GM18861 (cell line): ENCODE measurements at regions not wholly inside any gene's neighbourhood (a gene's known extent, or its start where the extent isn't known, plus 50 kb on each side); places are given as distances from the start of the nearest gene placed in this dataset.

Experiments used
- ATAC-seq: cut with Tn5 transposase; IDR thresholded peaks from one replicate; pipeline ENCODE4 v1.9.1; 2021; ENCODE audit not compliant: unreplicated experiment

DNA sequence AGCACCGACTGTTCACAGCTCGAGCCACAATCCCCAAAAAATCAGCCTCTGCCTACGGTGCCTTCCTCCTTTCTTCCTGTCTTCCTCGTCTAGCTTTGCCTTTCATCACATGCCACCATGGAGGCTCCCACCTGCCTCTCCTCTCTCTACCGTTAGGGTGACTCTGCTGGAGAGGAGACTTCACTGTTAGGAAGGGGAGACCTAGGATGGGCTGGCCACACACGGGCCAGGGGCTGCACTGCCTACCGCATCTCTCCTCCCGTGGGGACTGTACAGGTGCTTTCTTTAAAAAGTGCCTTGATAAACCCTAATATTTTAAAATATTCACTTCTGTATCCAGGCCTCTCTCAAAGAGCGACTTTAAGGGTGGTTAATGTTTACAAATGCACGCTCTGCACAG lies 1104.7 kb downstream of the BCL11B start:
- ATAC-seq, result no peak

DNA sequence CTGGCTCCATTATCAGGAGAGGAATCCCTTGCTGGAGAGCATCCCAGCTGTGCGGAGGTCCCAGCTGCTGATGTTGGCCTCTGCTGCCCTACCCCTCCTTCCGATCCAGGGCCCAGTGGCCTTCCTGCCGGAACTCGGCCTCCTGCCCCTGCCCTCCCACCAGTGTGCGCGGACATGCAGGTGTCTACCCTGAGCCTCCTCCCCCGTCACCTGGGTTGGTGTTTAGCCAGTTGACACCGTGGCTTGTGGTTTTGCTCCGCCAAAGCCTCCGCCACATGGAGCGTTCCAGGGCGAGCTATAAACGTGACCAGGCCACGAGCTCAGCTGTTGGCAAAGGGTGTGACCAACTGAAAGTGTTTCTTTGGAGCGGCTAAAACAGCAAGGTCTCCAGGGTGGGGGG lies 1104.3 kb downstream of the BCL11B start:
- no peak for ATAC-seq

DNA sequence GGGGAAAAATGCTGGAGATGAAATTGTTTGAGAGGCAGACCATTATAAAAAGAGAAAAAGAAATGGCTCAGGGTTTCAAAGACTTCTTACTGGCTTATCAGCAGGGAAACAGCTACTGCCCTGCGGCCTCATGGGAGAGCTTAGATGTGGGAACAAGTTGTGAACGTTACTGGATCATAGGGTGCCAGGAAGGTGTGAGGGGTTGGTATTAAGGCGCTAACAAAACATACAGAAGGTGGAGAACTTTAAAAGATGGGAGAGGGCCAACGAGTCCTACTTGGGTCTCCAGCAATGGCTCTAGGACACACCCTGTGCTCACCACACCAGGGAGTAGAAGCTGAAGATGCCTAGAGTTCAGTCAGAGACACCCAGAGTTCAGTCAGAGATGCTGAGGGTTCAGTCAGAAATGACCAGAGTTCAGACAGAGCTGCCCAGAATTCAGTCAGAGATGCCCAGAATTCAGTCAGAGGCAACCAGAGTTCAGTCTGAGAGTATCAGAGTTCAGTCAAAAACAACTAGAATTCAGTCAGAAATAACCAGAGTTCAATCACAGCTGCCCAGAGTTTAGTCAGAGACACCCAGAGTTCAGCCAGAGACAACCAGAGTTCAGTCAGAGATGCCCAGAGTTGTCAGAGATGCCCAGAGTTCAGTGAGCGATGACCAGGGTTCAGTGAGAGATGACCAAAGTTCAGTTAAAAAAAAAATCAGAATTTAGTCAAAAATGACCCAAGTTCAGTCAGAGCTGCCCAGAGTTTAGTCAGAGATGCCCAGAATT lies 1103.6 kb downstream of the BCL11B start:
- ATAC-seq, result no peak

DNA sequence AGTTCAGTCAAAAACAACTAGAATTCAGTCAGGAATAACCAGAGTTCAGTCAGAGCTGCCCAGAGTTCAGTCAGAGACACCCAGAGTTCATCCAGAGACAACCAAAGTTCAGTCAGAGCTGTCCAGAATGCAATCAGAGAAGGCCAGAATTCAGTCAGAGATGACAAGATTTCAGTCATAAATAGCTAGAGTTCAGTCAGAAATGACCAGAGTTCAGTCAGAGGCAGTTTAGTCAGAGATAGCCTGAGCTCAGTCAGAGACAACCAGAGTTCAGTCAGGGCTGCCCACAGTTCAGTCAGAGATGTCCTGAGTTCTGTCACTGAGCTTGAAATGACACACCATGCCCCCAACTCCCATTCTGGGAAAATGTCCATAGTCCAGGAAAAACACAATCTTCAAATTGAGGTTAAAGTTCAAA lies 1102.8 kb downstream of the BCL11B start:
- ATAC-seq, result no peak

DNA sequence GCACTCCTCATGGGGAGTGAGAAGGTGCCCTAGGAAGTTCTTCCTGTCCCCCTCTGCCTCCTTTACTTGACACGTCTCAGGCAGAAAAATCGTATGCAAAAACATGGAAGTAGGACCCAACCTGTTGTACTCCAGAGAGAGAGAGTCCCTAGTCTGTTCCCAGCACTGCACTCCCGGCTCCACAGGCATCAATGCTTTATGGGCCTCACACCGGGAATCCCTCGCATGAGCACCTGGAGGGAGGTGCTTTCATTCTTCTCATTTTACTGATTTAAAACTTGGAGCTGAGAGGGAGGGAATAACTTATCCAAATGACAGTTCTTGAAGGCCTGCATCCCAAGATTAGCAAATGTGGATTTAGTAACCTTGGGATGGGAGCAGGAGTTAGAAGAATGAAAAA lies 1101.4 kb downstream of the BCL11B start:
- no peak for ATAC-seq

DNA sequence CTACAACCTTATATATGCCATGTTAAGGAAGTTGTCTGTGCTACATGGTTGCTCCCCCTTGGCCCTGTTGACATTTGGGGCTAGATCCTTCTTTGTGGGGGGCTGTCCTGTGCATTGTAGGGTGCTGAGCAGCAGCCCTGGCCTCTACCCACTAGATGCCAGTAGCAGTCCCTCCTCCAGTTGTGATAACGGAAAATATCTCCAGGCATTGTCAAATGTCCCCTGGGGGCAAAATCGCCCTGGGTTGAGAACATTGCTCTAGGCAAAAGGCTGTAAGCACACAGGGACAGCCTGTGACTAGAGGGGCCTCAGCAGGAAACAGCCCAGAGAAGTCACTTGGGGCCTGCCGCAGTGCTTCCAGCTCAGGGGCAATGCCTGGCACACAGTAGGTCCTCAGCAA lies 1100.3 kb downstream of the BCL11B start:
- ATAC-seq, result no peak

DNA sequence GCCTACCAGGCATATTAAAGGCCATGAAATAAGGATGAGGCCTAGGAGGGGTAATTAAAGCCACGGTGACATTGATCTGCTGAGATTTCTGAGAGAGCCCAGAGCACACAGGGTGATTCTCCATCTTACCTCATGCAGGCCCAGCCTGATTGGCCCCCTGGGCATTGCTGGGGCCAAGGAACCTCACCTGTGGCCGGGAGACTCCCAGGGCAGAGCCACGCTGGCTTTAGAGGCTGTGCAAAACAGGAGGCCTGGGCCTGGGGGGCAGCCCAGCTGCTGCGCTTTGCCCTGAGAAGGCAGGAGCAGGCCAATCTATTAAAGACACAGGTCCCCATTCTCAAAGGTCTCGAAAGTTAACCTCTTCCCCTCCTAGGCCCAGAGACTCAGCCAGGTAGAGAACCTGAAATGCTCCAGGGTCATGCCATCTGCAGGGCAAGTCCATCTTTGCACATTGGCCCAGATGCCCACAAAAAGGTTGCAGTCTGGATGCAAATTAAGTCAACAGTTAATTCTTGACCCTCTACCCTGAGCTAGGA lies 1099.7 kb downstream of the BCL11B start:
- ATAC-seq, result no peak

DNA sequence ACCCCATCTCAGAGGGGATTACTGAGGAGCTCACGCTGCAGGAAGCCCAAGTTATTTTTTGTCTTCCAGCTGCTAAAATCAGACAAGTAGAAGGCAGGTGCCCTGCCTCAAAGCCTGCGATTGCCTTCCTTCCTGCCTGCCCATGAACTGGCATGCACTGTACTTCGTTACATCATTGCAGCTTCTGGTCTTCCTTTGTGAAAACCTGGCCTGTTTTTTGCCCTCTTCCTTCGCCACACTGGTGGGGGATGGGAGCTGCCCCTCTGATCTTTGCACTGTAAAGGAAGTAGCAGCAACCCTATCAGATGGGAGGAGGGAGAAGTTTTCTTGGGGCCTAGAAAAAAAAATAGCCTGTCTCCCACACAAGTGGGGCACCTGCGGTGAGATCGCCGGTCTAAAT lies 1098.7 kb downstream of the BCL11B start:
- ATAC-seq, result no peak

DNA sequence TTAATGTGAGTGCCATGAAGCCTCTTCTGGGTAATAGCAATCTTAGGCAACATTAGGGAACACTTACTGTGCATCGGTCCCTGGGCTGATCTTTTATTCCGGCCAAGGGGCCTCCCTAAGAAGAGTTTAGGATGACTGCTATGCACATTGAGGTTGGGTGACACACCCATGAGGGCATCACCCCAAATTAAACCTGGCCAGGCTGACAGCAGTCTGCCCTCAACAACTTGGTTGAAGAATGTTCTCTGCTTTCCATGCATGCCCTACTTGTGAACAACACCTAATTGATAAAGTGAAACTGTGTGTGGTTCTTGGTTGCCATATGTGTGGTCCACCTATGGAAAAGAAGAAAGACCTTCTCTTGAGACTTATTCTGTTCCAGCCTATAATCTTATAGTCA lies 1098.0 kb downstream of the BCL11B start:
- no peak for ATAC-seq

DNA sequence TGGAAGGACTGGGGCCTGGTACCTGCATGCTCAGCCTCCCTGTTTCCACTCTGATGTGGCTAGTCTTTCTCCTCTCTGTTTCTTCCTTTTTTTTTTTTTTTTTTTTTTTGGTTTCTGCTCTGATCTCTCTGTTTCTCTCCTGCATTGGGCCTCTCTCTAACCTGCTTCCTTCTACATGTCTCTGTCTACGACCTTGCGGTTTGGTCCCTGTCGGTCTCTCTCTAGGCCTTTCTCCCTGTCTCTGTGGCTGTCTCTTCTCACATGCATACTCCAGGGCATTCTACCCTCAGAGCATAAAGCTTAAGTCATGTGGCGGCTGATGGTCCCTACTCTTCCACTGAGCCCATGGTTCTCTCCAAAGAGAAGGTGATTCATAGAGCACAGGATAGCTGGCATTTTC lies 1096.6 kb downstream of the BCL11B start:
- no peak for ATAC-seq

DNA sequence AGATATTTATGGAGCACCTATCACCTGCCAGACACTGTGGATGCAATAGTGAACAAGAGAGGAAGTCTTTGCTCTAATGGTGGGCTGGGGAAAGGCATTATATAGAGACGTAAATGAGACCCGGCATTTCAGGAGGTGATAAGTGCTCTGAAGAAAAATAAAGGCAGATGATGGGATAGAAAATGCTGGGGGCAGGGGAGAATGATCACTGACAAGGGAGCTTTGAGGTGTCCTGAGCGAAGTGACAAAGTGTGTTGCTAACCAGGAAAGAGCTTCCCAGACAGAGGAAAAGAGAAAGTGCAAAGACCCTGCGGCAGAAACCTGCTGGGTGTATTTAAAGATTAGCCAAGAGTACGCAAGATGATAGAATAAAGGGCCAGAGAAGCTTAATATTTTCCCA lies 1096.1 kb downstream of the BCL11B start:
- no peak for ATAC-seq

DNA sequence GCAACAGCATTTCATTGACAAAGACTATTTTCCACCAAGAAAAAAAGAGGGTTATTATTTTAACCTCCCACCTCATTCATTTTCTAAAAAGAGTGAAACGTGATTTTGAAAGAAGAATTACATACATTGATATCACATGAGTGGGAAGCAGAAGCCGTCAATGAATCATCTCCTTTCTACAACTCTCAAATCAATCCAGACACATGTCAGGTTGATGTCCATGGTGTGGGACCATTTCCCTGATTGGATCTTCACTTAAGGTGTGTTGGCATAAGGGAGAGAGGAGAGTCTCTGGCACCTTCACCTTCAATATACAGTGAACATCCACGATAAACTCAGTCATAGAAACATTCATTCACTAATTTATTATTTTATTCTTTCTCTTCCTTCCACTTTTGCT lies 1095.1 kb downstream of the BCL11B start:
- no peak for ATAC-seq

DNA sequence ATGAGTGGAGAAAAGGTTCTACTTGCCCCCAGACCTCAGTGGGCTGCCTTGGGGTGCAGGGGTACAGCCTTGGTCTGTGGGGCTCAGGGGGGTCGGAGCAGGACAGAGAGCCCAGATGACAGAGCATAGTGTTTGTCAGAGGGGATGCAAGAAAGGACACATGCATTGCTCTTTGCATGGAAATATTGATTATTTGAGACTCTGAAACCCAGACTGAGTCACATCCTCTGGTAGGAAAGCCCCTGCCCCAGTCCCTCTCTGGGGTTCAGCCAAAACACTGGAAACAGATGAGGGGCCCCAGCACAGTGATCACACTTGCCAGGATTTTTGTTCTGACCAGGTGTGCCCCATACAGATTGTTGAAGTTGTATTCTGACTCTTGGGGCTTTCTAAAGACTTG lies 1094.4 kb downstream of the BCL11B start:
- no peak for ATAC-seq

DNA sequence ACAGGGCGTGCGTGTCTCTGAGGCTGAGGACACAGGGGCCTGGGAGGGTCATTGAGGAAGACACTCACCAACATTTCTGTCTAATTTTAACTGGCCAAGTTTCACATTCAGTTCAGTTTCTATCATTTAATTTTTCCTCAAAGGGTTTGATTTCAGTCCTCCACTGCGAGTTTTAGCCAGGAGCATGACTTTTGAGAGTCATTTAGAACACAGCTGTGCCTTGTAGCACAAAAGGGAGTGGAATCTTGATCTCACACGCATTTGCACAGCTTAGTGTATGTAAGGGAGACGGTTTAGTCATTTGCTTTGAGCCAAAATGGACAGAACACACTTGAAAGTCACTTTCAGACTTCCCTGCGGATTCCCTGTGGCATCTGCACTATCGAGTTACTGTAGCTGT lies 1090.8 kb downstream of the BCL11B start:
- ATAC-seq, result no peak

DNA sequence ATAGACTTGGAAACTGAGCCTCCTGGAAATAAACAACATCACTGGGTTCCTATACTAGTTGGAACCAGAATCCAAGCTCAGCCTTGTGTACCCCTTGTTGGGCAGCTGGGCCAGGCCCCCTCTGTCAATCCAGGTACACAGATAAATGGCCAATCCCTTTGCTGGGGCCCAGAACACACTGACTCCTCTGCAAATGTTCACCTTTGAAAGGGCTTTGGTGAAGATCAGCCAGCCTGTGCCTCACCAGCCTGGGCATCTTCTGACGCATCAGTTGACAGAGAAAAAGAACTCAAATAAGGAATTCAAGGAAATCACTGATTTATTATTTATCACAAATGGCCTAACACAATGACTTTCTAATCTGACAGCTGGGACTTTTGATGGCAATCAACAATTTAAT lies 1090.2 kb downstream of the BCL11B start:
- no peak for ATAC-seq

DNA sequence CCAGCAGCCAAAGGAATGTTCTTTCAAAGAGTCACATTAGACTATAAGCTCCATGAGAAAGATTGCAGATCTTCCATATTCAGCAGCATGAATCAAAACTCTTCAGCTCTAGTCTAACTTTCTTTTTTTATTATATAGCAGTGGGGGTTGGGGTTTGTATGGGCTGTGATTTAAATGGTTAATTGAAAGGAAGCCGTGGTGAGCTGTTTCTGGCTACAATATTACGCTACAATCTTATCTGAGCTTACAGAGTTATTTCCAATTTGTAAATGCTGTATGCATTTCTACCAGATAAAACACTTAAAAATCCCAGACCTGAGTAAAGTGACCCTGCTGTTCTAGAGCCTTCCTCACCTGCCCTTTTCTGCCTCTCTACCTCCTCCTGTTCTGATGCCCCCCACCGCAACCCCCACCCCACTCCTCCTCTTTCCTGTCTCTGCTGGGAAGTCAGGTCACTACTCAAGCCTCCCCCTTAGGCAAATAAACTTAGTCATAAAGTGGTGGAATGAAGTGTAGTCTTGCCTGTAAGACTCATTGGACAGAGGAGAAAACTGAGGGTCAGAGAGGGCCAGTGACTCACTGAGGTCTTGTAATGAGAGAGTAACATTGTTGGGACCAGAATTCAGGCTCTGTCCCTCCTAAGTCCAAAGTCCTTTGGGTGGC lies 1089.5 kb downstream of the BCL11B start:
- ATAC-seq, result no peak

DNA sequence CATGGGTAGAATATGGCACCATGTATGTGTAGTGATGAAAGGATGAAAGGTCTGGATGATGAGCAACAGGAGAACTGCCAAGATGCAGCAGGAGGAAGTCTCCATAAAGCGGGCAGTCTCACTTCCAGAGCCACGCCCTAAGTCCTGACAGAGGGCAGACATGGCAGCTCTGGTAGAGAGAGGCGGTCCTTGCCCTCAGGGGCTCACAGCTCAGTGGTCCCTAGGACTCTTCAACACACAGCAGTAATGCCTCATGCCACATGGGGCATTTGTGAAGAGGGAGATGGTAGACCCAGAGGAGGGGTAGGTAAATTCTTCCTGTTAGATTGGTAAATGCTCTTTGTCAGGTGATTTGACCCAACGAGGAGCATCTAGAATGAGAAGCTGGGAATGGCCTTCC lies 1088.4 kb downstream of the BCL11B start:
- ATAC-seq, result no peak

DNA sequence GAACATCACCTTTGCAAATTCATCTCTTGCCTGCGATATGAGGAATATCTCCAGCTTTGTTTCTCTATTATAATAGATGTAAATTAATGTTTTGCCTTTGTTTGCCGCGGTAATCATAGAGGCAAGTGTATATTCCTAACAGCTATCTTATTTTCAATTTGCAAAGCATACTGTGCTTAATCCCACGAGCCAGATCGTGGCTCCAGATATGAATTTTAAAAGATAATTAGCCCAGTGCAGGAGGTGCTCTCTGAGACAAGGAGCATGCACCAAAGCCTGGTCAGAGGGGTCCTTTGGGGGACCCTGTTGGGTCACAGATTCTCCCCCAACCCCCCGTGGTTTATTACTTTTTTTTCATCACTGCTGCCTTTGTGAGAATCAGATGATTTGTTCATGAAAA lies 1087.5 kb downstream of the BCL11B start:
- ATAC-seq, result no peak

DNA sequence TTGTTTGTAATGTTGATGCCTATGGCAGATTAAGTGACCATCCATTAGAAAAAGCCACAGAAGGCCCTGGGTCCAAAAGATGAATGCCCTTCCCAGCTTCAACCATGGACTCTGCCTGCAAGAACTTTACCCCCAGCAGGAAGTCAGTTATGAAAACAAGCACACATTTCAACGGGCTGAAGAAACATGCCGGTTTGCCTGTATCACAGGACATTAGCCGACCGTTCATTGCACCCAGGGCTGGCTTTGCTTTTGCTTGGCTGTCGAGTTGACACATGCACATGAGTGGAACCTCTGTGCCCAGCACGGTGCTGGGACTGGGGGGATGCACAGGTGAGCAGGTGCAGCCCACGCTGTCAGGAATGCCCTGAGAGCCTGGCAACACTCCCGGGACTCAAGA lies 1087.0 kb downstream of the BCL11B start:
- no peak for ATAC-seq

DNA sequence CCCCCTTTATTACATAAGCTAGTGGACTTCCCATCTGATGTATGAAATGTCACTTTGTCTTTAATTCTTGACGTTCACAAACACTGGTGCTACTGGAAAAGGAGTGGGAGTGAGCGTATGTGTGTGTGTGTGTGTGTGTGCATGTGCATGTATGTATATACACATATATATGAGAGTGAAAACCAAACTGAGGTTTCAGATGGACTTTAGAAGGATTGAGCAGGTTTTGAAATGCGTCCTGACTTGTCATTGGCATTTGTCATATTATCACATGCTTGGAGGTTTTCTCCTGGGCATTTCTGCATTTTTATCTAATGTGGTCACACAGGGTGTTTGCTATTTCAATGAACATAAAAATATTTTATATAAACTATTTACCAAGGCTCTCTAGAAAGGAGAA lies 1085.9 kb downstream of the BCL11B start:
- no peak for ATAC-seq

DNA sequence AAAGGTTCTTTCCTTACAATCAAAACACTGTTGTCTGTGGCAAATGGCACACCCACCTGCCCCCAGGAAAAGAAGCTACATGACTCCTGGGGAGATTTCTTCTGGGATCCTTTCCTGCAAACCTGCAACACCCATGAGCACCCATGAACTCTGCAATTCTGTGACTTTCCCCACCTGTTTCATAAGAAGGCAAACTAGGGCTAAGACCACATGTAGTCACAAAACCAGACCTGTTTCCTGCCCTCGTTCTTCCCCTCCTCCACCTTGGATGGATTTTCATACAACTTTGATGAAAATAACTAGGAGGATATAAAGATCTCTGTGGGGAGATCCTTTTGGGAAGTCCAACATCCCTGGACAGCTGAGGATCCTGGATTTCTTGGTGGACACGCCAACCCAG lies 1084.7 kb downstream of the BCL11B start:
- no peak for ATAC-seq

DNA sequence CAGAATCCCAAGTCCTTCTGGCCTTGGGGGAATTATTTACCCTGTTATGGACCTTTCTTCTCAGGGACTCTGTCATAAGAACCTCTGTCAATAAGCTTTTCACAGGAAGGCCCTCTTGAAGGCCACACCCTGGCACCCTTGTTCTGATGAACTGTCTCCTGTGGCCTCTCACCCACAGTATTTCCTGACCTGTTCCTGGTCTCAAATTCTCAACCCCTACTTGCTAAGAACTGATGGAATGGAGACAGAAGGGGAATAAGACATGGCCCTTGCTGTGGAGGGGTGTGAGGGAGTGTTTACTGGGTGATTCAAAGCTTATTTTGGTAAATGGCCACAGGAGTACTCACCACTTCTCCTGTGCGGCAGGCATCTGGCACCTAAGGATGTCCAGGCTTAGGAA lies 1082.9 kb downstream of the BCL11B start:
- ATAC-seq, result no peak

DNA sequence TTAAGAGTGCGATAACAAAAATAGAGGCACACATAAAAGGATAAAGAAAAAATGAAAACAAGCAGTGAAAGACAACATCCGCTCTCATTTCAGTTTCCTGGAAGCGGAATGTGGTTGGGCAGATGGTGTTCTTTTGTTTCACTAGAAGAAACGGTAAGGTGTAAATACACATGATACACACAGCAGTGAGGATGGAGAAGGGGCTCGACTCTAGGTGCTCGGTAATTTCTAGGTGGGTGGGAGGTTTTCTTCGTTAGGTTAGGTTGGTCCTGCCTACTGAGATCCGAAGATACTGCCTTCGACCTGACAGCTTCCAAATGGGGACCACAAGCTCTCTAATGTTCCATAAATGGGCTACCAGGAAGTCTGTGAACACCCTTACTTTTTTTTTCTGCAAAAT lies 1082.5 kb downstream of the BCL11B start:
- no peak for ATAC-seq
